ENCODE measurements at regions not wholly inside any gene's neighbourhood (a gene's known extent, or its start where the extent isn't known, plus 50 kb on each side); places are given as distances from the start of the nearest gene placed in this dataset.

DNA sequence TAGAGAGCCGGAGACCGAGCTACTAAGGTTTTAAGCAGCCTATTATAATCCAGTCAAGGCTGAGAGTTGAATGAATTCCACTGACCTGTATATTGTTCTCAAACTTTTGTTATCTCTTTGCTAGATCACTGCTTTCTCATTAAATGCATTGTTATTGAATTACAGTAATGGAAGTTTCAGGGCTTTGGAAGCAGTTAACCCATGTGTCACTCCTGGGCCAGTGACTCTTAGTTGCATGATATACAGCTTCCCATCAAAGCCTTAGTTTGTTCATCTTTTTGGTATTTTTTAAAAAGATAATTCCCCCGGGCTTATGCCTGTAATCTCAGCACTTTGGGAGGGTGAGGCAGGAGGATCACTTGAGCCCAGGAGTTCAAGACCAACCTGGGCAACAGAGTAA, 55.4 kb upstream of the KIAA1217 start:
- Histone ChIP-seq H3K9me3 (replicated peaks; ENCODE audit: control insufficient read depth, insufficient read depth, low read length) (no peaks in the 10 kb centered on the region), H3K27ac (ENCODE audit: insufficient read depth, low read depth, low read length) (no peak overlapping the region), H2AFZ (ENCODE audit: low read depth, low read length) (no peak overlapping the region), H3K9ac (replicated peaks; ENCODE audit: extremely low read depth, insufficient read depth, low read length) (no peak overlapping the region), H3K4me3 (replicated peaks in 1 of 3; ENCODE audit: insufficient read depth in 1 of 3, low read depth in 1 of 3, low read length in 3 of 3) (no peak overlapping the region), H3K4me1 (ENCODE audit: control insufficient read depth, extremely low read depth, insufficient read depth, low read length) (no peaks in the 10 kb centered on the region), H3K9me1 (replicated peaks; ENCODE audit: control insufficient read depth, extremely low read depth, insufficient read depth, low read length) (no peaks in the 10 kb centered on the region), H4K20me1 (replicated peaks; ENCODE audit: control insufficient read depth, extremely low read depth, insufficient read depth, low read length) (no peaks in the 10 kb centered on the region), H3K27me3 (ENCODE audit: control insufficient read depth in 2 of 2, insufficient read depth in 2 of 2, low read length in 2 of 2) (no peaks in the 10 kb centered on the region), H3K36me3 (ENCODE audit: control insufficient read depth in 2 of 2, extremely low read depth in 1 of 2, insufficient read depth in 2 of 2, low read length in 2 of 2) (no peaks in the 10 kb centered on the region), H3K4me2 (ENCODE audit: insufficient read depth, low read length) (no peak overlapping the region), H3K79me2 (ENCODE audit: control insufficient read depth, insufficient read depth, low read length) (no peaks in the 10 kb centered on the region)
- POLR2A ChIA-PET = no interaction called here
- DNase-seq (ENCODE audit: low read depth, low spot score) (no peak), FAIRE-seq (no peak)
- dilution Hi-C loops (cut with MboI; ENCODE audit: extremely low pct_ligation_motif_present, low sequenced_read_pairs) = no loop called here
- intact Hi-C loops (cut with micrococcal nuclease) = no loop called here
- TF ChIP-seq GATA2 (IDR thresholded peaks at IDR 0.05; ENCODE audit: insufficient read depth, insufficient read length, low read depth, low read length) (no peak), JUN (IDR thresholded peaks at IDR 0.05; ENCODE audit: borderline replicate concordance, insufficient read depth, insufficient read length, low read depth) (no peak)
- no TSS peak for BruUV-seq (replicated peaks)
- CTCF ChIA-PET = no interaction called here

DNA sequence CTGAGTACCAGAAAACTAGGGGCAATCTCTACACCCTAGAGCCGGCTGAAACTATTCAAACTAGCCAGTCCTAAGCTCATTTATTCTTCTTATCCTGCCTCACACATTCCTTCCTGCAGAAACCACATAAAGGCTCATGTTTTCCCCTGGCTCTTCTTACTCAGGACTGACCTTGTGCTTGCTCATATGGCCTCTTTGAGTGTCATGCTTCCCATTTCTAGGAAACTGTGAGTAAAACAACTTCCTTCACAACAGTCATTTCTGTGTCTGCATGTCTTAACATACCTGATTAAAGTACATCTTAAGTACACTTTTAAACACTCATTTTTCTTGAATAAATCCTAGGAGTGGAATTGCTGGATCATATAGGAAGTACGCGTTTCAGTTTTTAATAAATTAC, 52.3 kb upstream of the KIAA1217 start:
- Histone ChIP-seq H3K27me3 (ENCODE audit: control insufficient read depth in 2 of 2, insufficient read depth in 2 of 2, low read length in 2 of 2) (no peaks in the 10 kb centered on the region), H3K9me3 (replicated peaks; ENCODE audit: control insufficient read depth, insufficient read depth, low read length) (no peaks in the 10 kb centered on the region), H3K79me2 (ENCODE audit: control insufficient read depth, insufficient read depth, low read length) (no peaks in the 10 kb centered on the region), H3K9ac (replicated peaks; ENCODE audit: extremely low read depth, insufficient read depth, low read length) (no peak overlapping the region), H3K4me3 (replicated peaks in 1 of 3; ENCODE audit: insufficient read depth in 1 of 3, low read depth in 1 of 3, low read length in 3 of 3) (no peak overlapping the region), H3K4me2 (ENCODE audit: insufficient read depth, low read length) (no peak overlapping the region), H2AFZ (ENCODE audit: low read depth, low read length) (no peak overlapping the region), H3K36me3 (ENCODE audit: control insufficient read depth in 2 of 2, extremely low read depth in 1 of 2, insufficient read depth in 2 of 2, low read length in 2 of 2) (no peaks in the 10 kb centered on the region), H3K9me1 (replicated peaks; ENCODE audit: control insufficient read depth, extremely low read depth, insufficient read depth, low read length) (no peaks in the 10 kb centered on the region), H4K20me1 (replicated peaks; ENCODE audit: control insufficient read depth, extremely low read depth, insufficient read depth, low read length) (no peaks in the 10 kb centered on the region), H3K27ac (ENCODE audit: insufficient read depth, low read depth, low read length) (no peak overlapping the region), H3K4me1 (ENCODE audit: control insufficient read depth, extremely low read depth, insufficient read depth, low read length) (no peaks in the 10 kb centered on the region)
- intact Hi-C loops (cut with micrococcal nuclease) (no loop called here), dilution Hi-C loops (cut with MboI; ENCODE audit: extremely low pct_ligation_motif_present, low sequenced_read_pairs) (no loop called here)
- DNase-seq (ENCODE audit: low read depth, low spot score) (no peak), FAIRE-seq (no peak)
- ChIA-PET POLR2A (no interaction called here), CTCF (no interaction called here)
- TF ChIP-seq MYC (IDR thresholded peaks at IDR 0.05; ENCODE audit: low read depth, low read length) (no peak), POLR2AphosphoS5 (IDR thresholded peaks at IDR 0.05; ENCODE audit: insufficient read depth, low read depth, low read length) (no peak), FOS (IDR thresholded peaks at IDR 0.05; ENCODE audit: borderline replicate concordance, insufficient read depth, low read length) (no peak), POLR2A (IDR thresholded peaks at IDR 0.05; ENCODE audit: low read depth, low read length) (no peak), JUN (IDR thresholded peaks at IDR 0.05; ENCODE audit: borderline replicate concordance, insufficient read depth, insufficient read length, low read depth) (no peak), EZH2 (IDR thresholded peaks at IDR 0.05; ENCODE audit: borderline replicate concordance, low read depth, low read length, severe bottlenecking) (no peak), GATA2 (IDR thresholded peaks at IDR 0.05; ENCODE audit: insufficient read depth, insufficient read length, low read depth, low read length) (no peak)
- TF ChIP-seq, protein P1, sequence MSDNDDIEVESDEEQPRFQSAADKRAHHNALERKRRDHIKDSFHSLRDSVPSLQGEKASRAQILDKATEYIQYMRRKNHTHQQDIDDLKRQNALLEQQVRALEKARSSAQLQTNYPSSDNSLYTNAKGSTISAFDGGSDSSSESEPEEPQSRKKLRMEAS (IDR thresholded peaks at IDR 0.05; ENCODE audit: insufficient read depth, insufficient read length) = no peak
- TF ChIP-seq, protein P2, sequence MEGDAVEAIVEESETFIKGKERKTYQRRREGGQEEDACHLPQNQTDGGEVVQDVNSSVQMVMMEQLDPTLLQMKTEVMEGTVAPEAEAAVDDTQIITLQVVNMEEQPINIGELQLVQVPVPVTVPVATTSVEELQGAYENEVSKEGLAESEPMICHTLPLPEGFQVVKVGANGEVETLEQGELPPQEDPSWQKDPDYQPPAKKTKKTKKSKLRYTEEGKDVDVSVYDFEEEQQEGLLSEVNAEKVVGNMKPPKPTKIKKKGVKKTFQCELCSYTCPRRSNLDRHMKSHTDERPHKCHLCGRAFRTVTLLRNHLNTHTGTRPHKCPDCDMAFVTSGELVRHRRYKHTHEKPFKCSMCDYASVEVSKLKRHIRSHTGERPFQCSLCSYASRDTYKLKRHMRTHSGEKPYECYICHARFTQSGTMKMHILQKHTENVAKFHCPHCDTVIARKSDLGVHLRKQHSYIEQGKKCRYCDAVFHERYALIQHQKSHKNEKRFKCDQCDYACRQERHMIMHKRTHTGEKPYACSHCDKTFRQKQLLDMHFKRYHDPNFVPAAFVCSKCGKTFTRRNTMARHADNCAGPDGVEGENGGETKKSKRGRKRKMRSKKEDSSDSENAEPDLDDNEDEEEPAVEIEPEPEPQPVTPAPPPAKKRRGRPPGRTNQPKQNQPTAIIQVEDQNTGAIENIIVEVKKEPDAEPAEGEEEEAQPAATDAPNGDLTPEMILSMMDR (IDR thresholded peaks at IDR 0.05; ENCODE audit: extremely low read depth in 1 of 2, insufficient read depth in 1 of 2, low read depth in 1 of 2, low read length in 2 of 2) = no peak
- no TSS peak for BruUV-seq (replicated peaks)
